Neural crest cell (in vitro differentiated cells): ENCODE measurements at regions not wholly inside any gene's neighbourhood (a gene's known extent, or its start where the extent isn't known, plus 50 kb on each side); places are given as distances from the start of the nearest gene placed in this dataset.
"Not testable (repeated sequence)": the region's sequence is repeated elsewhere in the genome, so short reads cannot be mapped to it uniquely, and the experiment has no call there.

Source experiments
- DNase-seq: peaks from one replicate; pipeline ENCODE4 v3.0.0; 2021; ENCODE audit warnings: low read depth, mixed read lengths, low spot score
- H3K27ac Mint-ChIP-seq: one replicate; pipeline ENCODE4 v1.8.0; 2021; ENCODE audit warnings: mild to moderate bottlenecking, mixed read lengths; ENCODE audit not compliant: unreplicated experiment
- H3K27me3 Mint-ChIP-seq: 2 replicates; pipeline ENCODE4 v1.8.0; 2021; ENCODE audit warnings: low read depth, mild to moderate bottlenecking, mixed read lengths
- H3K36me3 Mint-ChIP-seq: 2 replicates; pipeline ENCODE4 v1.8.0; 2021; ENCODE audit warnings: low read depth, mild to moderate bottlenecking, mixed read lengths
- H3K4me1 Mint-ChIP-seq: 2 replicates; pipeline ENCODE4 v1.8.0; 2021; ENCODE audit warnings: mixed read lengths
- H3K4me3 Mint-ChIP-seq: one replicate; pipeline ENCODE4 v1.8.0; 2021; ENCODE audit warnings: mild to moderate bottlenecking, mixed read lengths
- H3K9me3 Mint-ChIP-seq: 2 replicates; pipeline ENCODE4 v1.8.0; 2021; ENCODE audit warnings: mixed read lengths
- TF ChIP-seq, protein P1 (sequence below): fragments of 200-600 bp; sonication (generic); conservative IDR thresholded peaks from 2 replicates; pipeline ENCODE4 v1.5.0; 2021; ENCODE audit warnings: antibody characterized with exemption, mild to moderate bottlenecking

DNA sequence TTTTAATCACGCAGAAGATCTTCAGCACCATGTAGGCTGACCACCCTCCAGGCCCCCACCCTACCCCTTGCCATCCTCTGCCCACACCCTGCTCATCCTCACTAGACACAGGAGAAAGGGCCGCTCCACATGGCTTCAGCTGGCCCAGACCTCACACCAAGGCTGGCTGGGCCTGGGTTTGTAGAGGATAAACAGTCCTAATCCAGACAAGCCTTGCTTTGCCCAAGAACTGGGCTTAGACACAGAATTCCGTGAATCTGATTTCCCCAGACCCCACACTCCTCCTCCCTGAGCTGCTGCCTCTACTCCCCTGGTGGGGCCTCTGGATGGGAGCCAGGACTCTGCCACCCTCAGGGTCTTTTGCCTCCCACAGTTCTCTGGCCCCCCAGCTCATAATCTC is 185.3 kb downstream of the CYP26B1 start:
- no peak for DNase-seq
- Mint-ChIP-seq H3K4me3 (no peak overlapping the region), H3K36me3 (peaks cover 6% of the 10 kb centered on the region), H3K9me3 (peaks cover 4% of the 10 kb centered on the region), H3K27ac (no peak overlapping the region), H3K4me1 (no peaks in the 10 kb centered on the region), H3K27me3 (no peaks in the 10 kb centered on the region)
- TF ChIP-seq, protein P1, sequence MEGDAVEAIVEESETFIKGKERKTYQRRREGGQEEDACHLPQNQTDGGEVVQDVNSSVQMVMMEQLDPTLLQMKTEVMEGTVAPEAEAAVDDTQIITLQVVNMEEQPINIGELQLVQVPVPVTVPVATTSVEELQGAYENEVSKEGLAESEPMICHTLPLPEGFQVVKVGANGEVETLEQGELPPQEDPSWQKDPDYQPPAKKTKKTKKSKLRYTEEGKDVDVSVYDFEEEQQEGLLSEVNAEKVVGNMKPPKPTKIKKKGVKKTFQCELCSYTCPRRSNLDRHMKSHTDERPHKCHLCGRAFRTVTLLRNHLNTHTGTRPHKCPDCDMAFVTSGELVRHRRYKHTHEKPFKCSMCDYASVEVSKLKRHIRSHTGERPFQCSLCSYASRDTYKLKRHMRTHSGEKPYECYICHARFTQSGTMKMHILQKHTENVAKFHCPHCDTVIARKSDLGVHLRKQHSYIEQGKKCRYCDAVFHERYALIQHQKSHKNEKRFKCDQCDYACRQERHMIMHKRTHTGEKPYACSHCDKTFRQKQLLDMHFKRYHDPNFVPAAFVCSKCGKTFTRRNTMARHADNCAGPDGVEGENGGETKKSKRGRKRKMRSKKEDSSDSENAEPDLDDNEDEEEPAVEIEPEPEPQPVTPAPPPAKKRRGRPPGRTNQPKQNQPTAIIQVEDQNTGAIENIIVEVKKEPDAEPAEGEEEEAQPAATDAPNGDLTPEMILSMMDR, result no peak

- peaks cover 9% of the 10 kb centered on the region for H3K9me3 Mint-ChIP-seq
- H3K4me1 Mint-ChIP-seq, result no peaks in the 10 kb centered on the region
- no peak for DNase-seq
- H3K4me3 Mint-ChIP-seq, result no peak overlapping the region
- no peak overlapping the region for H3K27ac Mint-ChIP-seq
- peaks cover 6% of the 10 kb centered on the region for H3K36me3 Mint-ChIP-seq
- peaks cover under 1% of the 10 kb centered on the region for H3K27me3 Mint-ChIP-seq
- TF ChIP-seq, protein P1, result no peak
These were observed 186.2 kb downstream of the CYP26B1 start for GRCh38 chr2:71961289-71962027.

DNA sequence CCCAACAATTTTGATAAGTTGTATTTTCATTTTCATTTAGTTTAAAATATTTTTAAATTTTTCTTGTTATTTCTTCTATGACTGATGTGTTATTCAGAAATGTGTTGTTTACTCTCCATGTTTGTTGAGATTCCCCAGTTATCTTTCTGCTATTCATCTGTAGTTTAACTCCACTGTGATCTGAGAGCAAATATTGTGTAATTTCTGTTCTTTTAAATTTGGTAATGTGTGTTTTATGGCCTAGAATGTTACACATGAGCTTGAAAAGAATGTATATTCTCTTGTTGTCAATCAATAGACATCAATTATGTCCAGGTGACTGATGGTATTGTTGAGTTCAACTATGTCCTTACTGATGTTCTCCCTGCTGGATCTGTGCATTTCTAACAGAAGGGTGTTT is 188.2 kb downstream of the CYP26B1 start:
- H3K4me1 Mint-ChIP-seq, result no peaks in the 10 kb centered on the region
- TF ChIP-seq, protein P1, result no peak
- no peak overlapping the region for H3K4me3 Mint-ChIP-seq
- peaks cover 11% of the 10 kb centered on the region for H3K9me3 Mint-ChIP-seq
- DNase-seq, result no peak
- peaks cover 6% of the 10 kb centered on the region for H3K36me3 Mint-ChIP-seq
- peaks cover 4% of the 10 kb centered on the region for H3K27me3 Mint-ChIP-seq
- H3K27ac Mint-ChIP-seq, result no peak overlapping the region

DNA sequence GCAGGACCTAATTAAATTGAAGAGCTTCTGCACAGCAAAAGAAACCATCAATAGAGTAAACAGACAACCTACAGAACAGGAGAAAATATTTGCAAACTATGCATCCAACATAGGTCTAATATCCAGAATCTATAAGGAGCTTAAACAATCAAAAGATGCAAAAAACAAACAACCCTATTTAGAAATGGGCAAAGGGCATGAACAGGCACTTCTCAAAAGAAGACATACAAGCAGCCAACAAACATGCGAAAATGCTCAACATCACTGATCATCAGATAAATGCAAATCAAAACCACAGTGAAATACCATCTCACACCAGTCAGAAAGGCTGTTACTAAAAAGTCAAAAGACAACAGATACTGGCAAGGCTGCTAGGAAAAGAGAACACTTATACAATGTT is 189.2 kb downstream of the CYP26B1 start:
- H3K9me3 Mint-ChIP-seq, result peaks cover 15% of the 10 kb centered on the region

DNA sequence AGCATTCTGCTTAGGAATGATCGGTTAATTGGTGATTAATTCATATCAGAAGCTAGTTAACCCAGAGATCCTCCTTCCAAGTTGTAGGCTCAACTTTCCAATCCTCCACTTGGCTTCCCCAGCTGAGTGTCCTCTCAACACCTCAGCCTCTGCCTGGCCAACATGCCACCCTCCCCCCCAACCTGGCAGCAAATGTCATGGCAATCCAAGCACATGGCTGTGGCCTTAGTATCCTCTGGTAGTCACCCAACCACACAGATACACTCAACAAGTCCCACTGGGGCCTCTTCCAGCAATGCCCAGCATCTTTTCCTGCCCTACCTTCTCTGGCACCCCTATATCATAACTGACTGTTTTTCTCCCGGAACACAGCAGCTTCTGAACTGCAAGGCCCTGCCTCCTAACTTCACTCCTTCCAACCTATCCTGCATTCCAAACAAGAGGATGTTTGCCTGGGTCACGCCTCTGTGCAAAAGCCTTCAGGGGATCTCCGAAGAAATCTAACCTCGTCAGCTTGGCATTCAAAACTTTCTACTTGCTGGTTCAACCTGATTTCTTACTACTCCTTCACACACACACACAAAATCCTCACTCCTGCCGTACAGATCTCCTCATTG is 195.0 kb downstream of the CYP26B1 start:
- no peak overlapping the region for H3K4me3 Mint-ChIP-seq
- TF ChIP-seq, protein P1, result no peak
- peaks cover 7% of the 10 kb centered on the region for H3K27me3 Mint-ChIP-seq
- H3K27ac Mint-ChIP-seq, result peak overlapping the region; percentile 53
- no peak for DNase-seq
- peaks cover 11% of the 10 kb centered on the region for H3K9me3 Mint-ChIP-seq
- no peaks in the 10 kb centered on the region for H3K36me3 Mint-ChIP-seq
- H3K4me1 Mint-ChIP-seq, result no peaks in the 10 kb centered on the region

More for the DNA sequence above, 189.2 kb downstream of the CYP26B1 start:
- H3K27ac Mint-ChIP-seq, H3K36me3 Mint-ChIP-seq, DNase-seq, H3K4me1 Mint-ChIP-seq, H3K27me3 Mint-ChIP-seq, H3K4me3 Mint-ChIP-seq: not testable (repeated sequence)

GRCh38 chr2:71951718-71952404 is 195.8 kb downstream of the CYP26B1 start:
- no peak for DNase-seq
- Mint-ChIP-seq H3K4me1 (no peaks in the 10 kb centered on the region), H3K9me3 (peaks cover 6% of the 10 kb centered on the region), H3K36me3 (no peaks in the 10 kb centered on the region), H3K27me3 (peaks cover 7% of the 10 kb centered on the region), H3K27ac (no peak overlapping the region), H3K4me3 (no peak overlapping the region)
- TF ChIP-seq, protein P1, result no peak
